Loucy (cell line): ENCODE measurements at regions not wholly inside any gene's neighbourhood (a gene's known extent, or its start where the extent isn't known, plus 50 kb on each side); places are given as distances from the start of the nearest gene placed in this dataset.
"Not testable (repeated sequence)": the region's sequence is repeated elsewhere in the genome, so short reads cannot be mapped to it uniquely, and the experiment has no call there.

Experiments
- H2AFZ ChIP-seq: fragments of 200-600 bp; sonication (generic); 2 replicates; pipeline ENCODE4 v1.6.0; 2016; ENCODE audit warnings: antibody characterized with exemption, mild to moderate bottlenecking, low read length, moderate library complexity
- H3F3A ChIP-seq: fragments of 200-600 bp; 2 replicates; pipeline ENCODE4 v1.6.0; 2016; ENCODE audit warnings: antibody characterized with exemption, low read depth, mild to moderate bottlenecking
- H3K27me3 ChIP-seq: fragments of 200-600 bp; sonication (generic); 2 replicates; pipeline ENCODE4 v1.6.1; 2014; ENCODE audit warnings: low read length, mild to moderate bottlenecking; ENCODE audit not compliant: insufficient read depth, poor library complexity, severe bottlenecking
- H3K36me3 ChIP-seq: fragments of 200-600 bp; sonication (generic); 2 replicates; pipeline ENCODE4 v1.6.1; 2016; ENCODE audit warnings: low read length; ENCODE audit not compliant: insufficient read depth
- H3K4me1 ChIP-seq: fragments of 200-600 bp; sonication (generic); 2 replicates; pipeline ENCODE4 v1.5.1; 2014; ENCODE audit warnings: low read length, mild to moderate bottlenecking; ENCODE audit not compliant: insufficient read depth, poor library complexity, severe bottlenecking
- H3K4me2 ChIP-seq: fragments of 200-600 bp; sonication (generic); 2 replicates; pipeline ENCODE4 v1.6.0; 2014; ENCODE audit warnings: antibody characterized with exemption, low read length, low read depth, mild to moderate bottlenecking; ENCODE audit not compliant: poor library complexity, severe bottlenecking
- H3K4me3 ChIP-seq: fragments of 200-600 bp; sonication (generic); 2 replicates; pipeline ENCODE4 v1.5.1; 2014; ENCODE audit warnings: low read length, mild to moderate bottlenecking, mixed read lengths; ENCODE audit not compliant: poor library complexity, severe bottlenecking
- H3K79me2 ChIP-seq: fragments of 200-600 bp; sonication (generic); 2 replicates; pipeline ENCODE4 v1.6.1; 2014; ENCODE audit warnings: low read length; ENCODE audit not compliant: insufficient read depth
- H3K9ac ChIP-seq: fragments of 200-600 bp; sonication (generic); 2 replicates; pipeline ENCODE4 v1.6.0; 2014; ENCODE audit warnings: mild to moderate bottlenecking, low read depth, low read length, moderate library complexity; ENCODE audit not compliant: poor library complexity, severe bottlenecking
- H3K9me2 ChIP-seq: fragments of 200-600 bp; sonication (generic); replicated peaks from 2 replicates; pipeline ENCODE4 v1.6.1; 2016; ENCODE audit warnings: low read depth, low read length, mixed read lengths
- H3K9me3 ChIP-seq: fragments of 200-600 bp; sonication (generic); 2 replicates; pipeline ENCODE4 v1.6.1; 2014; ENCODE audit warnings: mild to moderate bottlenecking, antibody characterized with exemption, low read length, low read depth; ENCODE audit not compliant: insufficient read depth
- H4K20me1 ChIP-seq: fragments of 200-600 bp; sonication (generic); 2 replicates; pipeline ENCODE4 v1.6.0; 2014; ENCODE audit warnings: antibody characterized with exemption, low read length, mild to moderate bottlenecking; ENCODE audit not compliant: insufficient read depth, poor library complexity, severe bottlenecking
- CTCF ChIP-seq: fragments of 200-600 bp; sonication (generic); conservative IDR thresholded peaks from 2 replicates; pipeline ENCODE4 v1.5.1; 2014; ENCODE audit warnings: mild to moderate bottlenecking, antibody characterized with exemption, low read length
- EZH2phosphoT487 ChIP-seq: fragments of 200-600 bp; IDR thresholded peaks from 2 replicates; pipeline ENCODE4 v1.6.1; 2018; ENCODE audit warnings: antibody characterized with exemption, mild to moderate bottlenecking, moderate library complexity, borderline replicate concordance

GRCh38 chr10:63675171-63675570 is 154.0 kb downstream of the REEP3 start:
- peaks cover 4% of the 10 kb centered on the region for H3K4me1 ChIP-seq
- TF ChIP-seq EZH2phosphoT487 (no peak), CTCF (no peak)
- no peak overlapping the region for H3K9ac ChIP-seq

GRCh38 chr10:63677001-63677400 is 155.8 kb downstream of the REEP3 start:
- Histone ChIP-seq H3K36me3 (no peaks in the 10 kb centered on the region), H3K9me3 (no peaks in the 10 kb centered on the region), H4K20me1 (no peaks in the 10 kb centered on the region), H3K4me1 (peaks cover 4% of the 10 kb centered on the region), H2AFZ (no peak overlapping the region), H3K27me3 (no peaks in the 10 kb centered on the region), H3K4me2 (no peak overlapping the region), H3K9me2 (no peaks in the 10 kb centered on the region), H3K4me3 (no peak overlapping the region), H3K79me2 (no peaks in the 10 kb centered on the region), H3F3A (no peaks in the 10 kb centered on the region), H3K9ac (no peak overlapping the region)
- TF ChIP-seq CTCF (no peak), EZH2phosphoT487 (no peak)

More at GRCh38 chr10:63675171-63675570, 154.0 kb downstream of the REEP3 start:
- Histone ChIP-seq H3K27me3 (no peaks in the 10 kb centered on the region), H3K36me3 (no peaks in the 10 kb centered on the region), H3K79me2 (no peaks in the 10 kb centered on the region), H4K20me1 (no peaks in the 10 kb centered on the region), H3K9me2 (no peaks in the 10 kb centered on the region), H3F3A (no peaks in the 10 kb centered on the region), H3K9me3 (no peaks in the 10 kb centered on the region), H3K4me2 (no peak overlapping the region), H3K4me3 (no peak overlapping the region), H2AFZ (no peak overlapping the region)

GRCh38 chr10:63680545-63680944 is 159.3 kb downstream of the REEP3 start:
- H4K20me1 ChIP-seq, H3K9me3 ChIP-seq, H3K79me2 ChIP-seq, H3F3A ChIP-seq, H3K36me3 ChIP-seq, H3K4me2 ChIP-seq, H3K9ac ChIP-seq, H3K4me3 ChIP-seq, H2AFZ ChIP-seq, H3K9me2 ChIP-seq, H3K4me1 ChIP-seq, H3K27me3 ChIP-seq: not testable (repeated sequence)

GRCh38 chr10:63681993-63682697 is 160.9 kb downstream of the REEP3 start:
- Histone ChIP-seq H3K9ac (no peak overlapping the region), H3K79me2 (no peaks in the 10 kb centered on the region), H4K20me1 (no peaks in the 10 kb centered on the region), H3K9me2 (no peaks in the 10 kb centered on the region), H3K36me3 (no peaks in the 10 kb centered on the region), H3K4me2 (no peak overlapping the region), H3K9me3 (no peaks in the 10 kb centered on the region), H3F3A (no peaks in the 10 kb centered on the region), H3K27me3 (no peaks in the 10 kb centered on the region), H3K4me3 (no peak overlapping the region), H2AFZ (no peak overlapping the region), H3K4me1 (no peaks in the 10 kb centered on the region)
- TF ChIP-seq CTCF (no peak), EZH2phosphoT487 (no peak)

GRCh38 chr10:63682698-63683052 is 161.5 kb downstream of the REEP3 start:
- H3F3A ChIP-seq, H3K9me2 ChIP-seq, H3K4me3 ChIP-seq, H3K9me3 ChIP-seq, H3K79me2 ChIP-seq, H2AFZ ChIP-seq, H3K27me3 ChIP-seq, H3K4me2 ChIP-seq, H4K20me1 ChIP-seq, H3K9ac ChIP-seq, H3K4me1 ChIP-seq, H3K36me3 ChIP-seq: not testable (repeated sequence)
